ENCODE measurements at regions not wholly inside any gene's neighbourhood (a gene's known extent, or its start where the extent isn't known, plus 50 kb on each side); places are given as distances from the start of the nearest gene placed in this dataset.

DNA sequence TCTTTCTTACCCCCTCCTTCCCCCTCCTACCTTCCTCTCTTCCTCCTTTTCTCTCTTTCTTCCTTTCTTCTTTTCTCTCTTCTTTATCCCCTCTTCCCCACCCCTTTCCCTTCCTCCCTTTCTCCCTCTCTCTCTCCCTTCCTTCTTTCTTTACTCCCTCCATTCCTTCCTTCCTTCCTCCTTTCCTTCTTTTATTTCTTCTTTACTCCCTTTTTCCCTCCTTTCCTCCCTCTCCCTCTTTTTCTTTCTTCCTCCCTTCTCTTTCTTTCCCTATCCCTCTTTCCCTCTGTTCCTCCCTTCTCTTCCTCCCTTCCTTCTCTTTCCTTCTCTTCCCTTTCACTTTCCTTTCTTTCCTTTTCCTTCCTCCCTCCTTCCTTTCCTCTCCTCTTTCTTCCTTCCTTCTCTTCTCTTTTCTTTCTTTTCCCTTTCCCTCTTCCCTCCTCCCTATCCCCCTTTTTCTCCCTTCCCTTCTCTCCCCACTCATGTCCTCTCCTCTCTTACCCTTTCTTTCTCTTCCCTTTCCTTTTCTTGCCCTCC, 302.3 kb upstream of the TBX3 start:
- no peak overlapping the region for H3K18ac ChIP-seq (ENCODE audit: low read length)
- H3K14ac ChIP-seq (ENCODE audit: low read length) = no peak overlapping the region
- no peak overlapping the region for H4K12ac ChIP-seq (ENCODE audit: low read depth, low read length)
- H2AFZ ChIP-seq (ENCODE audit: insufficient read depth, low read length, poor library complexity) = no peak overlapping the region
- no peak overlapping the region for H4K91ac ChIP-seq (ENCODE audit: low read depth, low read length)
- H3K4me2 ChIP-seq (ENCODE audit: low read length) = no peak overlapping the region
- H3K9me3 ChIP-seq (ENCODE audit: insufficient read depth, low read depth, low read length) = no peaks in the 10 kb centered on the region
- no peak for DNase-seq
- no peak overlapping the region for H2AK5ac ChIP-seq (ENCODE audit: low read length)
- no peak overlapping the region for H2BK120ac ChIP-seq (ENCODE audit: insufficient read depth, low read length, poor library complexity)
- H2BK12ac ChIP-seq (ENCODE audit: low read length) = no peak overlapping the region
- no peak overlapping the region for H3K9ac ChIP-seq (ENCODE audit: low read length)
- H2BK5ac ChIP-seq (ENCODE audit: low read depth, low read length, poor library complexity) = no peak overlapping the region
- H3K27me3 ChIP-seq (ENCODE audit: insufficient read depth, low read length) = no peaks in the 10 kb centered on the region
- H3K79me2 ChIP-seq (ENCODE audit: control insufficient read depth, insufficient read depth, low read length, poor library complexity) = no peaks in the 10 kb centered on the region
- no peak overlapping the region for H3K4ac ChIP-seq (ENCODE audit: low read depth, low read length)
- H3K79me1 ChIP-seq (ENCODE audit: low read length) = no peaks in the 10 kb centered on the region
- no peaks in the 10 kb centered on the region for H3K36me3 ChIP-seq (ENCODE audit: control insufficient read depth in 1 of 2, insufficient read depth in 2 of 2, low read length in 2 of 2)
- H3K23ac ChIP-seq (ENCODE audit: low read length) = no peak overlapping the region
- H3K4me1 ChIP-seq (ENCODE audit: control insufficient read depth in 1 of 2, insufficient read depth in 2 of 2, low read length in 2 of 2) = no peaks in the 10 kb centered on the region
- H3K4me3 ChIP-seq (ENCODE audit: low read depth, low read length) = no peak overlapping the region
- no peak overlapping the region for H3K27ac ChIP-seq (ENCODE audit: low read depth, low read length)
- no peak overlapping the region for H4K8ac ChIP-seq (ENCODE audit: low read depth, low read length)

DNA sequence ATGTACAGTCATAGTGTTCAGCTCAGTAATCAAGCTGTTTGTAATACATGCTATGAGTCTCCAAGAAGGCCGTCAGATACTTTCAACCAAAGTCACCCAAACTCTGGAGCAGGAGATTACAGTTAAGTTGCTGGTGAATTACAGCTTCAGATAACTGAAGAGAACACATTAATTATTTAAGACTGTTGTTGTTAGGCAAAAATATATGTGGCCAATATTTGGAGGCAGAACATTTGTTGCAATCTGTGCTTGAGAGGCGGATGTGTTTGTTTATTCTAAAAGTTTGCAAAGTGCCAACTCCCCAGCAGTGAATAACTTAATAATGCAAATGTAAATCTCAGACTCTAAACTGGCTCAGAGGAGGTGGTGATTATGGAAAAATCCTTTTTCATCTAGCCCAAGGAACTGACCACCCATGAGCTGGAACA, 300.7 kb upstream of the TBX3 start:
- no CpG with 5 or more reads among the region's 2 CpGs for WGBS (ENCODE audit: extremely low coverage, insufficient coverage, insufficient read length)
- H2BK120ac ChIP-seq (ENCODE audit: insufficient read depth, low read length, poor library complexity) = no peak overlapping the region
- no peak overlapping the region for H4K12ac ChIP-seq (ENCODE audit: low read depth, low read length)
- H3K14ac ChIP-seq (ENCODE audit: low read length) = no peak overlapping the region
- H4K8ac ChIP-seq (ENCODE audit: low read depth, low read length) = no peak overlapping the region
- no peak overlapping the region for H3K18ac ChIP-seq (ENCODE audit: low read length)
- H2BK5ac ChIP-seq (ENCODE audit: low read depth, low read length, poor library complexity) = no peak overlapping the region
- H4K91ac ChIP-seq (ENCODE audit: low read depth, low read length) = no peak overlapping the region
- no peaks in the 10 kb centered on the region for H3K9me3 ChIP-seq (ENCODE audit: insufficient read depth, low read depth, low read length)
- no peak overlapping the region for H2AK5ac ChIP-seq (ENCODE audit: low read length)
- no peak for DNase-seq
- no peaks in the 10 kb centered on the region for H3K4me1 ChIP-seq (ENCODE audit: control insufficient read depth in 1 of 2, insufficient read depth in 2 of 2, low read length in 2 of 2)
- no peaks in the 10 kb centered on the region for H3K36me3 ChIP-seq (ENCODE audit: control insufficient read depth in 1 of 2, insufficient read depth in 2 of 2, low read length in 2 of 2)
- H2BK12ac ChIP-seq (ENCODE audit: low read length) = no peak overlapping the region
- H2AFZ ChIP-seq (ENCODE audit: insufficient read depth, low read length, poor library complexity) = no peak overlapping the region
- no peak overlapping the region for H3K27ac ChIP-seq (ENCODE audit: low read depth, low read length)
- no peak overlapping the region for H3K4me3 ChIP-seq (ENCODE audit: low read depth, low read length)
- H3K4me2 ChIP-seq (ENCODE audit: low read length) = no peak overlapping the region
- H3K4ac ChIP-seq (ENCODE audit: low read depth, low read length) = no peak overlapping the region
- H3K79me2 ChIP-seq (ENCODE audit: control insufficient read depth, insufficient read depth, low read length, poor library complexity) = no peaks in the 10 kb centered on the region
- no peak overlapping the region for H3K9ac ChIP-seq (ENCODE audit: low read length)
- H3K79me1 ChIP-seq (ENCODE audit: low read length) = no peaks in the 10 kb centered on the region
- H3K27me3 ChIP-seq (ENCODE audit: insufficient read depth, low read length) = no peaks in the 10 kb centered on the region
- no peak overlapping the region for H3K23ac ChIP-seq (ENCODE audit: low read length)

DNA sequence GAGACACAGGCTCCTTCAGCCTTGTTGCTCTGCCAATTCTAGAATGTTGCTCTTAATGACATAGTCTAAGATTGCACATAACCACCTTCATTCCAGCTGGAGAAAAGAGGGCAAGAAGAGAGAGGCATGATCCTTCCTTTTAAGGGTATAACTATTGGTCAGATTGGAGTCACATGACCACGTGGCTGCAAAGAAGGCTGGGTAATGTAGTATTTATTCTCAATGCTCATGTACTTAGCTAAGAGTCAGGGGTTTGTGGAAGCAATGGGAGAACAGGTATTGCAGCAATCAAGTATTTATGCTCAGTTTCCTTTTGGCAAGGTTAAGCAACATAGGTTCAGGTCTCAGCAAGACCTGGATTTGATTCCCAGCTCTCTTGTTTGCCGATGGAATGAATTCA, 298.8 kb upstream of the TBX3 start:
- Histone ChIP-seq H4K12ac (ENCODE audit: low read depth, low read length) (no peak overlapping the region), H3K18ac (ENCODE audit: low read length) (no peak overlapping the region), H3K4me3 (ENCODE audit: low read depth, low read length) (no peak overlapping the region), H3K4ac (ENCODE audit: low read depth, low read length) (no peak overlapping the region), H2BK120ac (ENCODE audit: insufficient read depth, low read length, poor library complexity) (no peak overlapping the region), H3K79me2 (ENCODE audit: control insufficient read depth, insufficient read depth, low read length, poor library complexity) (no peaks in the 10 kb centered on the region), H2AK5ac (ENCODE audit: low read length) (no peak overlapping the region), H3K9me3 (ENCODE audit: insufficient read depth, low read depth, low read length) (no peaks in the 10 kb centered on the region), H3K14ac (ENCODE audit: low read length) (no peak overlapping the region), H3K27me3 (ENCODE audit: insufficient read depth, low read length) (no peaks in the 10 kb centered on the region), H3K36me3 (ENCODE audit: control insufficient read depth in 1 of 2, insufficient read depth in 2 of 2, low read length in 2 of 2) (no peaks in the 10 kb centered on the region), H3K9ac (ENCODE audit: low read length) (no peak overlapping the region), H2AFZ (ENCODE audit: insufficient read depth, low read length, poor library complexity) (no peak overlapping the region), H3K23ac (ENCODE audit: low read length) (no peak overlapping the region), H4K8ac (ENCODE audit: low read depth, low read length) (no peak overlapping the region), H3K27ac (ENCODE audit: low read depth, low read length) (no peak overlapping the region), H3K4me1 (ENCODE audit: control insufficient read depth in 1 of 2, insufficient read depth in 2 of 2, low read length in 2 of 2) (no peaks in the 10 kb centered on the region), H2BK12ac (ENCODE audit: low read length) (no peak overlapping the region), H2BK5ac (ENCODE audit: low read depth, low read length, poor library complexity) (no peak overlapping the region), H4K91ac (ENCODE audit: low read depth, low read length) (no peak overlapping the region), H3K4me2 (ENCODE audit: low read length) (no peak overlapping the region), H3K79me1 (ENCODE audit: low read length) (no peaks in the 10 kb centered on the region)
- no CpG with 5 or more reads among the region's 2 CpGs for WGBS (ENCODE audit: extremely low coverage, insufficient coverage, insufficient read length)
- DNase-seq = peak in 1 of 2 donors; percentile 9

DNA sequence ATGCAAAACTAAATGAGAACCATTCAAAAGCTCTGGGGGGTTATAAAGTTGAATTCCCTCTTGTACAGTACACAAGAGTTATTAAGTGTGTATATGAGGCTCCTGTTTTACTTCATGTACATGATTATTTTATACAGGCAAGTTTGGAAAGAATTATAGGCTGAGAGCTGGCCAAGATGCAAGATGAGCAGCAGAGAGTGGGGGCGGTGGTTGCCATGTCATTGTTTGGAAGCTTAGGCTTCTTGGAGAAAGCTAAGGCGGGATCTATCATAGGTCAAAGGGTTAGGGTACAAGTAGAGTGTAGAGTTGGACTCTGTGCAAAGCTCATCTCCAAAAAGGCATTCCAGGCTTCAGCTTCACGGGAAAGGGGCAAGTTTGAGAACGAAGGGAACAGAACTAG, 297.1 kb upstream of the TBX3 start:
- Histone ChIP-seq H3K9me3 (ENCODE audit: insufficient read depth, low read depth, low read length) (no peaks in the 10 kb centered on the region), H2BK120ac (ENCODE audit: insufficient read depth, low read length, poor library complexity) (no peak overlapping the region), H2AK5ac (ENCODE audit: low read length) (no peak overlapping the region), H2BK12ac (ENCODE audit: low read length) (no peak overlapping the region), H3K4me2 (ENCODE audit: low read length) (no peak overlapping the region), H3K36me3 (ENCODE audit: control insufficient read depth in 1 of 2, insufficient read depth in 2 of 2, low read length in 2 of 2) (no peaks in the 10 kb centered on the region), H3K18ac (ENCODE audit: low read length) (no peak overlapping the region), H4K8ac (ENCODE audit: low read depth, low read length) (no peak overlapping the region), H3K79me1 (ENCODE audit: low read length) (no peaks in the 10 kb centered on the region), H4K91ac (ENCODE audit: low read depth, low read length) (no peak overlapping the region), H3K79me2 (ENCODE audit: control insufficient read depth, insufficient read depth, low read length, poor library complexity) (no peaks in the 10 kb centered on the region), H3K14ac (ENCODE audit: low read length) (no peak overlapping the region), H2BK5ac (ENCODE audit: low read depth, low read length, poor library complexity) (no peak overlapping the region), H3K9ac (ENCODE audit: low read length) (no peak overlapping the region), H3K23ac (ENCODE audit: low read length) (no peak overlapping the region), H4K12ac (ENCODE audit: low read depth, low read length) (no peak overlapping the region), H2AFZ (ENCODE audit: insufficient read depth, low read length, poor library complexity) (no peak overlapping the region), H3K27me3 (ENCODE audit: insufficient read depth, low read length) (no peaks in the 10 kb centered on the region), H3K4me1 (ENCODE audit: control insufficient read depth in 1 of 2, insufficient read depth in 2 of 2, low read length in 2 of 2) (no peaks in the 10 kb centered on the region), H3K4me3 (ENCODE audit: low read depth, low read length) (no peak overlapping the region), H3K27ac (ENCODE audit: low read depth, low read length) (no peak overlapping the region), H3K4ac (ENCODE audit: low read depth, low read length) (no peak overlapping the region)
- no peak for DNase-seq
- WGBS (ENCODE audit: extremely low coverage, insufficient coverage, insufficient read length) = no CpG with 5 or more reads among the region's 4 CpGs

Data from trophoblast cell (in vitro differentiated cells and primary cell).